ENCODE measurements at regions not wholly inside any gene's neighbourhood (a gene's known extent, or its start where the extent isn't known, plus 50 kb on each side); places are given as distances from the start of the nearest gene placed in this dataset.

- TF ChIP-seq CTCF (IDR thresholded peaks at IDR 0.05), result no peak
- TF ChIP-seq PREB (CRISPR knock-in tag; IDR thresholded peaks at IDR 0.05; ENCODE audit: borderline replicate concordance), result no peak
- TF ChIP-seq MAX (CRISPR knock-in tag; IDR thresholded peaks at IDR 0.05), result no peak
Measured at GRCh38 chr6:82524031-82524430, 160.4 kb downstream of the TPBG start.
